GM18861 (cell line): ENCODE measurements at regions not wholly inside any gene's neighbourhood (a gene's known extent, or its start where the extent isn't known, plus 50 kb on each side); places are given as distances from the start of the nearest gene placed in this dataset.
"Not testable (repeated sequence)": the region's sequence is repeated elsewhere in the genome, so short reads cannot be mapped to it uniquely, and the experiment has no call there.

Experiments
- ATAC-seq: cut with Tn5 transposase; IDR thresholded peaks from one replicate; pipeline ENCODE4 v1.9.1; 2021; ENCODE audit not compliant: unreplicated experiment

DNA sequence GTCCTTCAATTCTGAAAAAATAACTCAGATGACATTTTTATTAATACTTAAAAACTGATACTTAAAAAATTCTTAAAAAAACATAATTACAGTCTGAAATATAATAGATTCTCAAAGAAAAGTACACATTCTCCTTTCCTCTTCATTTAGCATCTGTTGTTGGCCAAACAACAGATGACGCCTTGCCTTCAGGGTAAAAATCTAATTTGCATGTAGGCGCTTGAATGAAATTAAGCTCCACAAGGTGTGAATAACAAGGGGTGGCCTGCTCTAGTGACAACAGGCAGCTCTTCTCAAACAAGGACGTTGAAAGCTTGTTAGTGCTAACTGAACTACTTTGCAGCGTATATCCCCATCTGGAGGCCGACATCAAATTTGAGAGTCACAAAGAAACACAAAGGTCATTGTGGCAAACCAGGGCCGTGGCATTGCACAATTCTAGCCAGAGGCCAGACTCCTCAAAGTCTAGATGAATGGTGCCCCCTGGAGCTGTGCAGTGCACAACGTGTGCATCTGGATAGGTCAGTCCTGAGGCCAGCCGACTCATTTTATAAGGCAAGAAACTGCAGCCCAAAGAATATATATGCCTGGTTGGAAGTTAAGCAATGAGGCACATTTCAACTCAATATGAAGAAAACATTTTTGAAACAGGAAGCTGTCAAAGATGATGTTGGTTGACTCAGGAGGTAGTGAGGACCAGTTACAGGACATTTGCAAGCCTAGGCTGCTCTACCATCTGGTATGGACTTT lies 459.2 kb upstream of the RUNX1 start:
- no peak for ATAC-seq

DNA sequence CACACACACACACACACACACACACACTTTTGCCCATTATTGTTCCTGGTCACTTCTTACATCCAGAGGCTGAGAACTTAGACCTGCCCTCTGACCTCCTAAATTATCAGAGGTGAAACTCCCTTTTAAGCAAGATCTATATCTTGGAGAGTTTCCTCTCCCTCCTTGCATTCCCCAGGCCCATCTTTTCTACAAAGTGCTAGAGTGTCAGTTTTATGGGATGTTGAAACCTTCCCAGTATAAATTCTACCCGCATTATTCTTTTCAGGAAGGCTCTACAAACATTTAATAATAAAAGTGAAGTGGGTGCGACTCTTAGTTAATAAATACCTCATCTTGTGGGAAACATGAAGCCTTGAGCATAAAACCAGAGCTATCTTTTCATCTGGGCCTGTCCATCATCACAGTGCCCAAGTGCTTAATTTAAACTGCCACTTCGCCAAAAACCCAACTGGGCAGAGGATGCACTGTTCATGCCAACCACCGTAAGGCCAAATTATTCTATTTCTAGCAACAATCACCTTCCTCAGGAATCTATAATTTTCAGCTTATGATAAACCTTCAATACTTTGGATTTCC lies 458.2 kb upstream of the RUNX1 start:
- no peak for ATAC-seq

DNA sequence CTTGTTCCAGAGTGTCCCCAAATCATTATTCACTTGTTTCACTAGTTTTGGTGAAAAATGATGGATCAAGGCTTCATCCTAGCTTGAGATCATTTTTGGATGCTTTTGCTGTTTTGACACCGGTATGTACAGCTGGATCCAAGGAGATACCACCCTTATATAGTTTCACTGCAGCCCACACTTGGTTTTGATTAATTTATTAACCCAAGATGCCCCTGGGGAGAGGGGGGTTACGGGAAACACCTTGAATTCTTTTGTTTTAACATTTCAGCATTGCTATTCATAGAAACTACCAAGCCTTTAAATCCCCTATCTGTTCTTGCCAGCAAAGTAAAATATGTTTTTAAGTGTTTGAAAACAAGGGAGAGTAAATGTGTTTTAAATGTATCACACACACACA lies 457.7 kb upstream of the RUNX1 start:
- no peak for ATAC-seq

DNA sequence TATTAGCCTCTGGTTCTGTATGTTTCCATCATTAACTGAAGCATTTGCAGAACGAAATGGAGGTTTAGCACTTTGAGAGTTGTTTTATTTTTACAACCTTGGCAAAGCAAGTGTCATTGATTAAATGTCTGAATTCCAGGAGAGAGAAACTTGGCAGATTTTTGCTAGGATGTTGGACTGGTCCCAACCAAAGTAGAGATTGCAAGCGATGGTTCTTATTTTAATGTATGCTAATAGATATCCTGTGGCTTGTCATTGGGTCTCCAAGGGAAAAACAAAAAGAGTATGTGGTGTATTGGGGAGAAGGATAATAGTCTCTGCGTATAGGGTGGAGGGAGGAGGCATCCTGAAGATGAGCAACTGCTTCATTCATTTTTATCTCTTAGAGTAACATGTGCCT lies 457.2 kb upstream of the RUNX1 start:
- ATAC-seq, result no peak

DNA sequence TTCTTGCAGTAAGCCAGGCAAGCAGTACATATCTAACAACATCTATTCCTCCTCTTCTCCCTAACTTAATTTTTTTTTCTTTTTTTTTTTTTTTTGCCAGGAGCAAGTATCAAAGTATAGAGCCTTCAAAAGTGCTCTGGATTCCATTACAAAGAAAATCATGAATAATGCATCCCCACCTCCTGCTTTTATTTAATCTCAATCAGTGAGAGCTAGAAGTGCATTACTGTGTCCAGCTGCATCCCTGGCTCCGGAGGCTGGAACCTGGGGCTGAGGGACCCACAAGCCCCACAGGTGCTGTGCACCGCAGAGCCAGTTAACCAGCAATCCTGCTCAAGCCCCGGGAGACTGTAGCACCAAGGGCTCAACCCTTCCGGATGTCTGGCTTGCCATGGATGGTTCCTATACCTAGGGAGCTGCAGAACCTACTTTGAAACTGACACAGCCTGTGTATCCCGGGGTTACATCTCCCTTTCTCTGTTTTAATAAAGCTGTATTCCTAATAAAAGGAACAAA lies 455.9 kb upstream of the RUNX1 start:
- ATAC-seq, result no peak

DNA sequence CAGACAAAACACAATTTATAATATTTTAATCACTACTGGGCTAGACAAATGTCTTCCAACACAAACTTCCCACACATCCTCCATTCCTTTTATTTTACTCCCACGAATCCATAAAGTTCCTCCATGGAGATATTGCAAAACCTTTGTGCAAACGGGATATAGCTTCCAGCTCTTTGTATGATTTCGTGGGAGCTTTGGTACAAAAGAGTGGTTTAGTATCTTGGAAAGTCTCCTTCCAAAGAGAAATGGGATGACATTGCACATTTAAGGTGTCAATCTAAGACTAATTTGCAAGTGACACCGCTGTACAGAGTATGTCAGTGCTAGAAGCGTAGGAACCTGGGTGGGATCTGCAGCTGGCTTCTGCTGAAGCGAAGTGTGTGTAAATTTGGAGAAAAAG lies 455.2 kb upstream of the RUNX1 start:
- ATAC-seq, result no peak

DNA sequence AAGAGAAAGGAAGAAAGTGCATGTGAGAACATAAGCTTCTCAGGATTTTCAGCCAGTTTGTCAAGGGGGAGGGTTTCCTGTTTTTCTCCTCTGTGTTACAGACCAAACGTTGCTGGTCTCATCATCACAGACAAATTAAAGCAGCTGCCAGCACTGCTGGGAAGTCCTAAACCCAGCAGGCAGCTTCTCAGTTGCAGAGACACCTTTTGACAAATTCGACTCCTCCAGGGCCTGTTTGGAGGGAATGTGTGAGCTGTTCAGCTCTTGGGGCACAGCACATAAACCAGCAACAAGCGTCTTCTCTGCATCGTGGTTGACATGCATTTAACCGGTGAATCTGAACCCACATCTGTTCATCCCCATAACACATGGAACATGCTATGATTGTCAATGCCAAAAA lies 454.6 kb upstream of the RUNX1 start:
- ATAC-seq, result no peak

DNA sequence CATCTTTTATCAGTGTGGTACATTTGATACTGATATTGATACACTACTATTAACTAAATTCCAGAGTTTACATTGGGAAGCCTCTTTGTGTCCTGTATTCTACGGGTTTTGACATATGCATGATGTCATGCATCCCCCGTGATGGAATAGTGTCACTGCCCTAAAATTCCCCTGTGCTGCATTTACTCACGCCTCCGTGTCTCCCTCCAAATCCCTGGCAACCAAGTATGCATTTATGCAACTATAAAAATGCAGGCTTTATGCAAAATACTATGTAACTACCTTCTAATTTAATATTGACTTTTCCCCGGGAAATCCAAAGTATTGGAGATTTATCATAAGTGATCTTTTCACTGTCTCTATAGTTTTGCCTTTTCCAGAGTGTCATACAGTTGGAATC lies 453.7 kb upstream of the RUNX1 start:
- ATAC-seq, result no peak

DNA sequence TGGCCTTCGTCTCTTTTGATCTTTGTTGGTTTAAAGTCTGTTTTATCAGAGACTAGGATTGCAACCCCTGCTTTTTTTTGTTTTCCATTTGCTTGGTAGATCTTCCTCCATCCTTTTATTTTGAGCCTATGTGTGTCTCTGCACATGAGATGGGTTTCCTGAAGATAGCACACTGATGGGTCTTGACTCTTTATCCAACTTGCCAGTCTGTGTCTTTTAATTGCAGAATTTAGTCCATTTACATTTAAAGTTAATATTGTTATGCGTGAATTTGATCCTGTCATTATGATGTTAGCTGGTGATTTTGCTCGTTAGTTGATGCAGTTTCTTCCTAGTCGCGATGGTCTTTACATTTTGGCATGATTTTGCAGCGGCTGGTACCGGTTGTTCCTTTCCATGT lies 448.4 kb upstream of the RUNX1 start:
- not testable (repeated sequence) for ATAC-seq

DNA sequence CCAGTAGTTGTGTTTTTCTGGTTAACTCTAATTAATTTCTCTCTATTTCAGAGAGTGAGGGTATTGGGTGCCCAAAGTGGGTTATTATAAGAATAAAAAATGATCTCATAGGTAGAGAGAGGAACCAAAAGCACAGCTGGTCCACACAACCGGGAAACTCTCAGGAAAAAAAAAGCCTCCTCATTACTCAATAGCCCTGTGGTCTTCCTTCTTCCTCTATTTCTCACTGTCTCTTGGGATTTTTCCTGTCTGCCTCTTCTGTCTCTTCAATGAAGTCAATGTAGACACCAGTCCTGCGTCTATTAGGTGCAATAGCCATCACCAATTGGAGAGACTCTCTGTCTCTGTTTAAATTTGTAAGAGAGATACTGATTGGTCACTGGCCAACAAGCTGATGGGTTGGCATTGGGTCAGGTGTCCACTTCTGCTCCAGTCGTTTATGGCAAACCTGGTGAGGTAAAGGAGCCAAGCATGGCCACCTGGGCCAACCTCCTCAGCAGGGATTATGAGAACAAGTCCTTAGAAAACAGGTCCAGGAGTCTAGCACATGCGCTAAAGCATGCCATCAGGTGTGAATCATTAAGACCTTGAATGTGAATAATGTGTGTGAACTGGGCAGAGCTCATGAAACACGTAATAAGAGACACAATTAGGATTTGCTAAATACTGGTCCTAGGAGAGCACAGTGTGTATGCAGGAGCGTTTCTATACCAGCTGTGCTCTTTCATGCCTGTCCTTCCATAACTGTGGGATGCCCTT lies 443.0 kb upstream of the RUNX1 start:
- no peak for ATAC-seq

DNA sequence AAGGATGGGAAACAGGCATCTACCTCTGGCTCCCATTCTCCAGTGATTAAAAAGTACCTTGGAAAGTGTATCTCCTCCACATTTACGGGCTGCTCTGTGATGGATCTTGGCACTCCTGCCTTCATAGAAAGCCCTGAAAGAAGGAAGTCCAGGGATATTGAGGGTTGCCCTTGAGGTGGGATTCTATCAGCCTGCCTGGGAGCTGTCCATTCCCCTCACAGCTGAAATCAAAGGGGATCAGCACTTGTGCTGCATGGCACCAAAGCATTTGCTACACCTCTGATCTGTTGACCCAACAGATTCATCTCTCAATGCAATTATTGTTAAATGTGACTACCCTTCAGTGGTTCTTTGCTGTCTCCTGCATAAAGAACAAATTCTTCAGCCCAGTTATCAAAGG lies 442.0 kb upstream of the RUNX1 start:
- ATAC-seq, result no peak

DNA sequence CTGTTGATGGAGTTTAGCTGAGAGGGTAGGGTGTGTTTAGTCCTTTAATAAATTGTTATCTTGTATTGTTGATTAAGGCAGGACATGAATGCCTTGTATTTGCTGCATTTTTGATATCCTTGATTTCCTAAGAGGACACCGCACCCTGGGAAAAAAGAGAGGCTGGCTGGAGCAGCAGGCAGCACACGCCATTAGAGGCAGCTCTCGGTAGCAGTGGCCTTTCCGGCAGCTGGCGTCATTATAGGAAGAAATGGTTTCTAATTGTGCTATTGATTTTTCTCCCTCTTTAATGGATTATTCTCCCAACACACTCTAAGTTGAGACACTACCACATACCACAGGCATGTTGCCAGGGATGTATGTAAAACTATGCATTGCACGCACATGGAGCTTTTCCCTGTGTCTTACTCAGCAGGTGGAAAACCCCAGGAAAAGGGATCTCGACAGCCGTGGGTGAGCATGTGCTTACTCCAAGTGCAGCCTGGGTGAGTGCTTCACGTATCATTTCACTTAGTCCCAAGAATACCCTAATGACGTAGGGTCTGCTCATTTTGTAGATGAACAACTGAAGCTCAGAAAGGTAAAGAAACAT lies 440.4 kb upstream of the RUNX1 start:
- no peak for ATAC-seq

DNA sequence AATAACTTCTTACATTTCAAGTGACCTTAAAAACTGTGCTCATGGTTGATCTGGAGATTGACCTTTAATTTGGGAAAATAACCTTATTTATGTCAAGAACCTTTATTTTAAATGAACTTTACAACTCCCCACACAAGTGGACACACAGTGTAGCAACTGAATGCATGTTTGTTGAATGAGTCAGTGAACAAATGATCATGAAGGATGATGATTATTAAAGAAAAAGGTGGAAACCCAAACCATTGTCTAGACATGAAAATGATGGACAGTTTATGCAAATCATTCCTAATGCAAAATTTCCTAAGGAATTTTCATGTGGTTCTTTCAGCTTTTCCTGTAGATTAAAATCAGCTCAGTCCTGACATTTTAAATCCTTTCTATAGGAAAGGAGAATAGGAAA lies 439.8 kb upstream of the RUNX1 start:
- ATAC-seq, result no peak

DNA sequence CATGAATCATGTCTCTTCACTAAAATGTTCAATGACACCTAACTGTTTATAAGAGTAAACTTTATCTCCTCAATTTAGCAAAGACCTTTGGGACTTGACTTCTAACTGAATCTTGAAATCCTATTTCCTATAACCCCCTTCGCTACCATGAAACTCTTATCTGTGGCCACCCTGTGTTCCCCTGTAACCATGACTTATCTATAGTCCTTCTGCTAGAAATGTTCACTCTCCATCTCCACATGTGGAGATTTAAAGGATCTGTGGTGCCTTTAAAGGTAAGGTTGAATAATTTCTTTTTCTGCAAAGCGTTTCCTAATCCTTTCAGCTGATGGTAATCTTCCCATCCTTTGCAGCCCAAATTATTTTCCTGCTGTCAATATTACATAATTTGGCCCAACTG lies 436.3 kb upstream of the RUNX1 start:
- ATAC-seq, result no peak

DNA sequence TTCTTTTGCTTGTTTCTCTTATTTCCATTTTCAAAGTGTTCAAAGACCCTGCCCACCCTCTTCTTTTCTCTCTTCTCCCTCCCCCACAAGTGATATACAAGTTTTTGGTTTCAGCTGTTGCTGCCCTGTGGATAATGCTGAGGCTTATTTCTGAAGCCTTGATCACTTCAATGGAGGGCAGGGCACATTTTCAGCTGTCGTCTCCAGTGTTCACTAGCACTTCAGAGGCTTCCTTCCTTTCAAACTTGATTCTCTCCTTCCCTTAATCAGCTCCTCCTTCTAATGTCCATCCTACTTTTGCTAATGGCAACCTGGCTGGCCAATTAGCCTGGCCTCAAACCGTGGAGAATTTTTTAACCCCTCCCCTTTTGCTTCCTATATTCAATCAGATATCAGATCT lies 435.7 kb upstream of the RUNX1 start:
- no peak for ATAC-seq

DNA sequence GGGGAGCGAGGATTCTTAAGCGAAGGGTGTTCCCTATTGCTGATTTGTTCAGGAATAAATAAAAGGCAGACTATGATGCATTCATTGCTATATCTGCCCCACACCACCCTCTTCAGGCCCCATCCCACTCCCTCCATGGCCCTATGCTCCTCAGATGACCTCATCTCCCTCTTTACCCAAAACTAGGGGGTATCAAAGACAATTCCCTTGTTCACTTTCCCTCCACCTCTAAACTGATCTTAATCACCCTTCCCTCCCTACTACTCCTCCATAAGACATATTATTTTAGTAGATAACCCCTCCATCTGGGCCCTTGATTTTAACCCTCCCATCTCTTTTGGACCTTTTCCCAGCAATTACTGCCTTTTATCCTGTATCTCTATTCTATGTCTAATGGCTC lies 434.9 kb upstream of the RUNX1 start:
- no peak for ATAC-seq

DNA sequence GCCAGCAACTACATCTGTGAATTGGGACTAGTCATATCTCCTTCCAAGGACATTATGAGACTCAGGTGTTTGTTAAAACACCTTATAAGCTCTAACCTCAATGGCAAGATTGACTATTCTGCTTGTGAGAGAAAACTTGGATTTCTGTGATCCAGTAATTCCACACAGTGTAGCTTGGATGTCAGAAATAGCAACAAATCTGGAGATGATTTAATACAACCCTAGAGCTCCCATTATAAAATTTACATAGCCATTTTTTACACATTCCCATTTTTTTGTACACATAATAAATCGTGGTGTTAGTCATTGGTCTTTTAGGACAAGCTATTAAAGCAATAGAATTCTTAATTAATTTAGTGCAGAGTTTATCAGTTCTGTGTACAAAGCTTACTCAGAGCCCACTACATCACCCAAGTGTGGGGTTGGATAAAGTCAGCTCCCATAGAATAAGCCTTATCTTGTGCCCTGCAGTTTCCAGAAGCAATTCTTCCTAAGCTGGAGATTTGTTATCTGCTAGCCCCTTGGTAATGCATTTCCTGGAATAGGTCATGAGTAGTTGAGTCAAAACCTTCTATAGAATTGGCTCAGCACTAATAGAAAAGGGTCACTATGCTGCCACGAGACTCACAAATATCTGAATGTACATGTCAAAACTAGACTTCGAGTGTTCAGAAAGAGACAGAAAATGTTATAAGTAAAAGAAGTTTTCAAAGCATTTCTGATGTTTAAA lies 434.0 kb upstream of the RUNX1 start:
- ATAC-seq, result no peak

DNA sequence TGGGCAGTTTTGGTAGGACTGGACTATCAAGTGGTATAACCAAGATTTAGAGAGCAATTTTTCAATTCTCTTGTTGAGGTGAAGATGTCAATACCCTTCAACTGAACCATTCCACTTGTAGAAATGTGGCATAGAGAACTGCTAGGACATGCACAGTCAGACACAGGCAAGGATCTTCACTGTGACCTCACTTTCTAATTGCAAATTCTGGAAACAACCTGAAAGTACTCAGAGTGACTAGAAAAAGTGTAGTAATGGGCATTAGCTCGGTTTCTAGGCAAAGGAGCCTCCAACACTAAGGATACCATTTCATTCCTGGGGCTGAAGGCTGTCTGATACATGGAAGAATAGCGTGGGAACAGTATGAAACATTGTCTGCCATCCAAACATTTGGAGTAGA lies 433.0 kb upstream of the RUNX1 start:
- no peak for ATAC-seq

DNA sequence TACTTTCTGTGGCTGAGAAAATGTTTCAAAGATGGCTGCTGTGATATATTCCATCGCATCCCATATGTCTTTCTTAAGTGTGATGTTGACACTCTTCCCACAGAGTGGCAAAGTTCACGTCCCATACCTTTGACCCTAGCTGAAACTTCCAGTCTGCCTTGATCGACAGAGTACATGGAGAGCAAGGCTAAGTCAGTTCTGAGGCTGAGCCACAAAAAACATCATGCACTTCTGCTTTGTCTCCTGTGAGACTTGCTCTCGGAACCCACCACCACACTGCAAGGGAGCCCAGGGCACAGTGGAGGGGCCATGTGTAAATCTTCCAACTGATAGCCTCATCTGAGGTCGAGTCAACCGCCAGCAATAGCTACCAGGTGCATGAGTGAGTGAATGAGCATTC lies 431.9 kb upstream of the RUNX1 start:
- no peak for ATAC-seq

DNA sequence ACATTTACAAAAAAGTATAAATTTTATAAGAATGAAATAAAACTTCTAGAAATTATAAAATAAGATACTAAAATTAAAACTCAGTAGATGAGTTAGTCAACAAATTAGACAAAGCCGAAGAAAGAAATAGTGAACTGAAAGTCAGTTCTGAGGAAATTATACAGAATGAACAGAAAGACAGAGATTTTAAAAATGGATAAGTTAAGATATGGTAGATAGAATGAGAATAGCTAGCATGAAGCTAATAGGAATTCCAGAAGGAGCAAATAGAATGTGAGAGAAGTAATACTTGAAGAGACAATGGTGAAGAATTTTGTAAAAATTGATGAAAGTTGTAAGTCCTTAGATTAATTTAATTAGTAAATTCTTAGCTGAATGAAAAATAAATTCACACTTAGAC lies 430.4 kb upstream of the RUNX1 start:
- no peak for ATAC-seq

DNA sequence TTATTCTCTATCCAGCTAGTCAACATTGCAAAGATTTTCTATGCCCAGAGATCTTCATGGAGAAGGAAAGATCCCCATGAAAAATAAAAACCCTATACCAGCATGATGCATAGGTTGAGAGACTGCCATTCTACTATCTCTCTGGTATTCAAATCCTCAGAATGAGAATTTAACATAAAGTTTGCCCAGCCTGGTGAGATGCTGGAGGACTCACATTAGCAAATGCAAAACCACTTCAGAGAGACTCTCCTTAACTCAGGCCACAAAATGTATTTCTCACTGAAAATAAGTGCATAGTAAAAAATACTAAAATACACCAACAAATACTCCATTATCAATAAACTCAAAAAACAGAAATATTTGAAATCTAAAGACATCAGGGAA lies 430.0 kb upstream of the RUNX1 start:
- ATAC-seq, result no peak
